GM18498 (cell line): ENCODE measurements at regions not wholly inside any gene's neighbourhood (a gene's known extent, or its start where the extent isn't known, plus 50 kb on each side); places are given as distances from the start of the nearest gene placed in this dataset.
"Not testable (repeated sequence)": the region's sequence is repeated elsewhere in the genome, so short reads cannot be mapped to it uniquely, and the experiment has no call there.

Experiments
- ATAC-seq: cut with Tn5 transposase; IDR thresholded peaks from one replicate; pipeline ENCODE4 v1.9.1; 2021; ENCODE audit warnings: mild to moderate bottlenecking, moderate library complexity; ENCODE audit not compliant: unreplicated experiment

DNA sequence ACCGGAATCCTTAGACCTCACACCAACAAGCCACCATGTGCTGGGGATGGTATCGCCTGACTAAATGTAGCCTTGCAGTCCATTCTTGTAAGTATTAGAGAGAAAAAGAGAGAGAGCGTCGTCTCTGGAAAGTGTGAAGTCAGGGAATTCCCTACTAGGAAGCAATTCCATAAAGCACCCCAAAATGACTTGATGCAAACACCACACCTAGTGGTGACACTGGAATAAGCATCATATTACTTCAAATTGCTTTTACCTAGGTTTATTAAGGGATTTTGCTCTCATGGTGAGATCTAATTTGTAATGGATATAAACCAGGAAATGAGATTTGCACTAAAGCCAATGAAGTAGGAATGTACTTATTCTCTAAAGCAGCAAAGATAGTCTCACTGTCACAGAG lies 111.4 kb upstream of the METTL9 start:
- ATAC-seq = not testable (repeated sequence)

DNA sequence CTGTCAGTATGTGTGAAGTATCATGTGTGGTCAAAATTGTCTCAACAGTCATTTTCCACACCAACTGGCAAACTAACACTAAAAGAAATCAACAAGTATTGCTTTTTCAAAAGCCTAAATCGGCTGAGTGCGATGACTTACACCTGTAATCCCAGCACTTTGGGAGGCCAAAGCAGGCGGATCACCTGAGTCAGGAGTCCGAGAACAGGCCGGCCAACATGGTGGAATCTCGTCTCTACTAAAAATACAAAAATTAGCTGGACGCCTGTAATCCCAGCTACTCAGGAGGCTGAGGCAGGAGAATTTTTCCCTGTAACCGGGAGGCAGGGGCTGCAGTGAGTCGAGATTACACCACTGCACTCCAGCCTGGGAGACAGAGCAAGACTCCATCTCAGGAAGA lies 100.3 kb upstream of the METTL9 start:
- ATAC-seq = not testable (repeated sequence)

DNA sequence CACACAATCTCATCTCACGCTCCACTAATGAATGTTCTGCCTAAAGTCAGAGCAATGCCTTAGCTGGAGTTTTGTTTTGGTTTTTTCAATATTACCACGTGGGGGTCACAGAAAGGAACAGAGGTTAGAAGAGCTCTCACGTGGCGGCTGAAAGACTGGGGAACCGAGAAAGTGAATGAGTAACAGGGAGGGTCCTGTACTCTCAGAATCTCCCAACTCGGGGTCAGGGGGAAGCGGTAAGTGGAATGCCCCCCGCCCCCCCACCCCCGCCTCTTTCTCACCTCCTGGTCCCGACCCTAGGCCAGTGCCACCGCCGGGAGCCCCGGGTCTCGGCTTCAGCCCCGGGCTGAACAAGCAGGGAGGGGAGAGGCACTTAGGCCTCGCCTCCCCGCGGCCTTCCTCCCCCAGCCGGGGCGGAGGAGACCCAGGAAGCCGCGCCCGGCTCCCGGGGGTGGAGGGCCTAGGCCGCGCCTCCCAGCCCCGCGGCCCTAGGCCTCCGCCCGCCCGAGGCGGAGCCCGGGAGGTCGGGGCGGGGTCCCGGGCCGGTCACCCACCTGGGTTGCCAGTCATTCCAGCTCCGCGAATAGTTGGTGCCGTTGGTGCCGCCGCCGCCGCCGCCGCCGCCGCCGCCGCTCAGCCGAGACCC lies 98.0 kb upstream of the METTL9 start:
- peak; percentile 57 for ATAC-seq

DNA sequence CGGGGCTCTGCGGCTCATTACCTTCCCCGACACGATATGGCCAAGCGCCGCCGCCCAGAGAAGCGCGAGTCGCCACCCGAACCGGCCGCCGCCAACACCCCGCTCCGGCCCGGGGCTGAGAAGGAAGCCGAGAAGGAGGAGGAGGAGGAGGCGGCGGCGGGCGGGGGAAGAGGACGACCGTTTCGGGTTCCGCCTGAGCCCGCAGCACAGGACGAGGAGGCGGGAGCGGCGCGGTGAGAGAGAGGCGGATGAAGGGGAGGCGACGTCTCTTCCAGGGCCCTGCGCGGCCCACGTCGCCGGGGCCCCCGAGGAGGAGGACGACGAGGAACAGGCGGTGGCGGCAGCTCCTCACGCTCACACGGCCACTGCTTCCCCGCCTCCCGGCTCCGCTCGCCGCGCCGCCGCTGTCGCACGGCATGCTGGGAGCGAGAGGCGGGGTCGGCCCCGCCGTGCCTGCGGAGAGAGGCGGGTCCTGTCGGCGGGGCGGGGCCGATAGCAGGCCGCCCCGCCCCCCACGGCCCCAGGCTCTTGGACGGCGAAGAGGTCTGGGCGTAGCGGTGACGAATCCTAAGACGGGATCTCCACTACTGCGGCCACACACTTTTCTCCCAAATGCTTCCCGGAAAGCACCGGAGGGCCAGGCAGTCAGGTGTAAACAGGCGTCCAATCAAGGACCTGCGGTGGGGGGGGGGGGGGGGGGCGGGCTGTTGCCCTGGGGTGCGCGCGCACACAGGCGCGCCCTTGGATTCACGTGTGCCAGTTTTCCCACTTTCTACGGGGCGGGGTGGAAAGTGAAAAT lies 97.3 kb upstream of the METTL9 start:
- ATAC-seq = peak; percentile 76

DNA sequence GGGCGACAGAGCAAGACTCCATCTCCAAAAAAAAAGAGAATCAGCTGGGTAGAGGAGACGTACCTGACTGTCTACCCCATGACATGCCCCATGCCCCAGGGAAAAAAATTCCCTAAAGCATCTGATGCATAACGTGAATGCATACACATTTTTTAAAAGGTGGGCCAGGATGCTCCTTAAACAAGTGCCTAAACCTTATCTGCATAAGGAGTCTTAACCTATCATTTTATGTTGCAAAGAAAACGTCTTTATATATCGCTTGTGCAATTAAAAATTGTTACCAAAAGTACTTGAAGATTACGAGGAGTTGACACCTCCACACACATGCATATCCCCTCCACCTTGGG lies 95.8 kb upstream of the METTL9 start:
- not testable (repeated sequence) for ATAC-seq

DNA sequence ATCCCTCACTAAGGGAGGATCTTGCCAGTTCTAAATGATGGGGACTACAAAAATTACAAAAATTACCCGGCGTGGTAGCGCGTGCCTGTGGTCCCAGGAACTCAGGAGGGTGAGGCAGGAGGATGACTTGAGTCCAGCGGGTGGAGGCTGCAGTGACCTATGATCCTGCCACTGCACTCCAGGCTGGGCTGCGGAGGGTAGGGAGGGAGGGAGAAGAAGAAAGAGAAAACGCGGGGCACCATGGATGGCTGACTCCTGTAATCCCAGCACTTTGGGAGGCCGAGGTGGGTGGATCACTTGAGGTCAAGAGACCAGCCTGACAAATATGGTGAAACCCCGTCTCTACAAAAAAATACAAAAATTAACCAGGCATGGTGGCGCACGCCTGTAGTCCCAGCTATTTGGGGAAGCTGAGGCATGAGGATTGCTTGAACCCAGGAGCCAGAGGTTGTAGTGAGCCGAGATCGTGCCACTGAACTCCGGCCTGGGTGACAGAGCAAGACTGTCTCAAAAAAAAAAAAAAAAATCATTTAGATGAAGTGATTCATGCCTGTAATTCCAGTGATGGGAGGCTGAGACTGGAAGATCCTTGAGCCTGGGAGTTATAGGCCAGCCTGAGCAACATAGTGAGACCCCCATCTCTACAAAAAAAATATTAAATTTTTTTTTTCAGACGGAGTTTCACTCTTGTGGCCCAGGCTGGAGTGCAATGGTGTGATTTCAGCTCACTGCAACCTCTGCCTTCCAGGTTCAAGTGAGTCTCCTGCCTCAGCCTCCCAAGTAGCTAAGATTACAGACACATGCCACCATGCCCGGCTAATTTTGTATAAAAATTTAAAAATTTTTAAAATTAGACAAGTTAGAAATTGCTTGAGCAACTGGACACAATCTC lies 95.2 kb upstream of the METTL9 start:
- not testable (repeated sequence) for ATAC-seq

DNA sequence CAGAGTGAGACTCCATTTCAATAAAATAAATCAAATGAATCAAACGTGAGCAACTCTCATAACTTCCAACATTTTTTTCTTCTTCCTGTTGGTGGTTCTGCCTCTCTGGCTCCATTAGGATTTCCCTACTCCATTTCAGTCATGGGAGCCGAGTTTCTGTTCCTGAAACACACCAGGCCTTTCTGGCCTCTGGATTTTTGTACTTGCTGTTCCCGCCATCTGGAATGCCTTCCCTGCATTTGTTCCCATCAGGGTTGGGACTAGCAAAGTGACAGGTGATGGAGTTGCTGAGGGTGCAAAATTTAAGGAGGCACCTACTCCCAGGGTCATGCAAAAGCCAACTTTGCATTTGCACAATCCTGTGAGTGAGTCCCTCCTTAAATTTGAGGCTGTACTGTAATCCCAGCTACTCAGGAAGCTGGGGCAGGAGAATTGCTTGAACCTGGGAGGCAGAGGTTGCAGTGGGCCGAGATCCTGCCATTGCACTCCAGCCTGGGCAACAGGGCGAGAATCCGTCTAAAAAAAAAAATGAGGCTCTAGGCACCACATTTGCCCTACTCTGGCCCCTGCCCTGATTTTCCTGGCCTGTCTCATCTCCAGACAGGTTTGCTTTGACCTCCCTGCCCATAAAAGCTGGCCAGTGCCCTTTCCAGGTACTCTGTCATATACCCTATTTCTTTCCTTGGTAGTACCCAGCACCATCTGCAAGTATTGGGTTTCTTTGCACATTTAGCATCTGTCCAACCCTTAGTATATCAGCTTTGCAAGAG lies 93.4 kb upstream of the METTL9 start:
- not testable (repeated sequence) for ATAC-seq

DNA sequence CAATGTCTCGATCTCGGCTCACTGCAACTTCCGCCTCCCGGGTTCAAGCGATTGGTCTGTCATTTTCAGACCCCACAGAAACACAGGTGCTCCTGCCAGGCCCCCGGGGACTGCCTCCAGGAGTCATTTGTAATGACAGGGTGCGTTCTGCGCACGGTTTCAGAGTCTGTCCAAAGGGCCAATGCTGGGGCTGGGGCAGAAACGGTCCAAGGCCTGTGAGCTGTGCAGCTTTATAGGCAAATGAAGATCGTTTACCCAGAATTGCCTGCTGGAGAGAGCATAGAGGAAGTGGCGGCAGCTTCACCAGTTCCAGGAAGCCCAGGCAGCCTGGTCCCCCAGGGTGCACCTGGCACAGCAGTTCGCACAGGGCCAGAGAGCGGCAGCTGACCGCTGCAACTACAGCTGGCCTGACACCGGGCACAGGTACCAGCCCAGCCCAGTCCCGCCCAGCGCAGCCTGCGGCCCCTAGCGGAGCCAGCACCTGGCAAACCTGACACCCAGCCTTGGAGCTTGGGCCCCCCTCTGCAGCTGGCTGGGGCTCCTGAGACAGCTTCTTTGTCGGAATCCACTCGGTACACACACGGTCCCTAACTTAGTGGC lies 92.4 kb upstream of the METTL9 start:
- ATAC-seq = peak; percentile 54

DNA sequence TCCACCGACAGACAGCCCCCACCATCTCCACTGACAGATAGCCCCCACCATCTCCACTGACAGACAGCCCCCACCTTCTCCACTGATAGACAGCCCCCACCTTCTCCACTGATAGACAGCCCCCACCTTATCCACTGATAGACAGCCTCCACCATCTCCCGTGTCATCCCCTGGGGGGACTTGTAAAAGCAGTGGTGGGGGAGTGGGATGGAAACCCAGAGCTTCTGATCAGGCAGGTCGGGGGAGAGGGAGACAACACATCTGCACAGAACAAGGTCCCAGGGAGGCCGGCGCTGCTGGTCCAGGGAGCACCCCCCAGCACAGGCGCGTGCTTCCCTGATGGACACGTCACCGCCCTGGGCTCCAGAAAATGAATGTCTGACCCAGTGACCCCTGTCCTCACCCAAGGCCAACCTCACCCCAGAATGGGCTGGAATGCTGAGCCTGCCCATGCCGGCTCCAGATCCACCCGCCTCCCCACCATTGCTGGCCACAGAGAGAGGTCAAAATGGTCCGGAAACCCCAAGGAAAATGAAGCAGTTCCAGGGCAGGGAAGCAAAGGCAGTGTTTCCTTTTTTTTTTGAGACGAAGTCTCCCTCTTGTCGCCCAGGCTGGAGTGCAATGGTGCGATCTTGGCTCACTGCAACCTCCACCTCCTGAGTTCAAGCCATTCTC lies 91.6 kb upstream of the METTL9 start:
- not testable (repeated sequence) for ATAC-seq

DNA sequence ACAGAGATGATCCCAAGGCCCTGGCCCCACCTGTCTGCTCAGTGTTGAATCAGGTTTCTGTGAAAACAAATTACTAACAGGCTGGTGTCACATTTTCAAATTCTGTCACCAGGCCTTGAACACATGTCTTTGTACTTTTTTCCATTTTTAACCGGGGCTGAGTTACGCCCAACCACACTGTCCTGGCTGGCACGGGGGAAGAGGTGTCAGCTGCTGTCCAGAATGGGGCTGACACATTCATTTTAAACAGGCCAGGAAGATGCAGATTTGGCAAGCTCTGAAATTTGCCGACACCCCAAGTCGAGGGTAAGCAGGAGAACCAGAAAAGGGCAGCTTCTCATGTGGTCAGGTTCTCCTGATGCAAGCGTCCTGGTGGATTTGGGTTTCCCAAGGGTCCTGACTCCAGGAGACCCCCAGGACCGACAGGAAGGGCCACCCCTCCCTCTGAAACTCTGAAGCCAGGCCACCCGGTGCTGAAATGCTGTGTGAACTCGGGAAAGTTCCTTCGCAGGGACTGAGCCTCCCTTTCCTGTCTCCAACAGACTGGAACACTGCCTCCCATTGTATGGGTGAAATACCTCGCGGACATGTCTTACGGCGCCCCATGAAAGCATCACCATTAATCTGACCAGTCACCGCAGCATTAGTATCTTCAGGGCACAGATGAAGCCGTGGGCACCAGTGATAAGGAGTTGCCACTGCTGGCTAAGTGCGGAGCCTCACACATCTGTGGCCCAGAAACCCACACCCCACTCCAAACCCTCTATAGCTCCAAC lies 90.5 kb upstream of the METTL9 start:
- not testable (repeated sequence) for ATAC-seq

DNA sequence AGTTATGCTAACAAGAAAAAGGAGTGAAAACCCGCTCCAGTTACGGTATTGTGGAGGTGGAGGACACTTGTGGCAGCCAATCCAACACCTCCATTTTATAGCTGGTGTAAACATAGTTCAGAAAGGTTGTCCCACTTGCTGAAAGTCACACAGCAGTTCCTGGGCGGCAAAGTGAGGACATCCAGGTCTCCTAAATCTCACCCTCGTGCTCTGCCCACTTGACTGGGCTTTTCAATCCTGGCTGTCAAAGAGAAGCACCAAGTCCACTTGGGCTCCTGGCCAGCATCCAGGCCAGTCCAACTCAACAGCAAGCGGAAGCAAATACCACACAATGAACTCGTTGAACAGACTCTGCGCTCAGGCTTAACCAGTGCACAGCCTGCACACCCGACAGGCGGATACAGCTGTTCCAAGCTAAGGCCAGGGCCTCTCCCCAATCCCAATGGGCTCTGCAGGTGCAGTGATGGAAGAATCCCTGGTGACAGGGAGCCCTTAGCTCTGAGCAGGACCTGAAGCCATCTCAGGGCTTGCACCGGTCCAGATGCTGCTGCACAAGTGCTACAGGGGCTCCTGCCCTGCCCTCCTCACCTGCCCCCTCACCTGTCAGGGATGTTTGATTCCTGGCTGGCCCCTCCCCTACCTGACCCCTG lies 89.8 kb upstream of the METTL9 start:
- ATAC-seq = not testable (repeated sequence)

DNA sequence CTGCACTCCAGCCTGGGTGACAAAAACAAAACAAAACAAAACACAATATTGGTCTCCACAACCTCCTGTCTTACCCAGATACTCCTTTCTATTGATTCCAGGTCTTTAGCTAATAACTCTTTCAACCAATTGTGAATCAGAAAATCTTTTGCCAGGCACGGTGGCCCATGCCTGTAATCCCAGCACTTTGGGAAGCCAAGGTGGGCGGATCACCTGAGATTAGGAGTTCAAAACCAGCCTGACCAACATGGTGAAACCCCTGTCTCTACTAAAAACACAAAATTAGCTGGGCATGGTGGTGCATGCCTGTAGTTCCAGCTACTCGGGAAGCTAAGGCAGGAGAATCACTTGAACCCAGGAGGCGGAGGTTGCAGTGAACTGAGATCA lies 88.5 kb upstream of the METTL9 start:
- not testable (repeated sequence) for ATAC-seq

DNA sequence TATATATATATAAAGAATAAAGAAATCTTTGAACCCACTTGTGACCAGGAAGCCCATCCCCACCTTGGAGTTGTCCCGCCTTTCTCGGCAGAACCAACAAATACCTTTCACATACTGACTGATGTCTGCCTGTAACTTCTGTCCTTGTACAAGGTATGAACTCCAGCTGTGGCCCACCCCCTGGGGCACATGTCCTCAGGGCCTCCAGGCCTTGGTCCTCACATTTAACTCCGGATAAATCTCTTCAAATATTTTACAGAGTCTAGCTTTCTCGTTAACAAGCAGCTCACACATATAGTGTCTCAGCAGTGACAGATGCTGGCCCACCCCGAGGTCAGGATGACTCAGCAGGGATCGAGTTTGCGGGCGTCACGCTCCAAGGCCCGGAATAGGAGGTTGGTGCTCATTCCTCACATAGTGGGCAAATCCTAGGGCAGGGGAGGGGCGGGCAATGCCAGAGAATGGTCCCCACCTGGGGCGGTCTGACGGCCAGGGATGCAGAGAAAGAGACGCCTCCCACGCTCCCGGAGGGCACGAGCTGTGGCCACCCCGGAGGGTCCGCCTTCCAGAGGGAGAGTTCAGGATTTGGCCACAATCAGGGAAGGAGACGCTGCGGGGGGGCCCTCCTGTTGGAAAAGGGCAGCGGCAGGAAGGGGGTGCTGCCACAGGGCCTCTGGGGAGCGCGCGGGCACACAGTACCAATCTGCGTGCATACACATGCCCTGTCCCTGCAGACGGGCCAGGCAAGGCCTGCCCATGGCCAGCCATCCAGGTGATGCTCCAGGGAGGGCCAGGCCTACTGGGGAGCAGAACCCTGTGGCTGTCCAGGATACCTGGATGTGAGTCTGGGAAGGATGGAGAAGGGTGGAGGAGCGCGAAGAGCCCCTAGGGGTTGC lies 87.8 kb upstream of the METTL9 start:
- ATAC-seq = not testable (repeated sequence)

DNA sequence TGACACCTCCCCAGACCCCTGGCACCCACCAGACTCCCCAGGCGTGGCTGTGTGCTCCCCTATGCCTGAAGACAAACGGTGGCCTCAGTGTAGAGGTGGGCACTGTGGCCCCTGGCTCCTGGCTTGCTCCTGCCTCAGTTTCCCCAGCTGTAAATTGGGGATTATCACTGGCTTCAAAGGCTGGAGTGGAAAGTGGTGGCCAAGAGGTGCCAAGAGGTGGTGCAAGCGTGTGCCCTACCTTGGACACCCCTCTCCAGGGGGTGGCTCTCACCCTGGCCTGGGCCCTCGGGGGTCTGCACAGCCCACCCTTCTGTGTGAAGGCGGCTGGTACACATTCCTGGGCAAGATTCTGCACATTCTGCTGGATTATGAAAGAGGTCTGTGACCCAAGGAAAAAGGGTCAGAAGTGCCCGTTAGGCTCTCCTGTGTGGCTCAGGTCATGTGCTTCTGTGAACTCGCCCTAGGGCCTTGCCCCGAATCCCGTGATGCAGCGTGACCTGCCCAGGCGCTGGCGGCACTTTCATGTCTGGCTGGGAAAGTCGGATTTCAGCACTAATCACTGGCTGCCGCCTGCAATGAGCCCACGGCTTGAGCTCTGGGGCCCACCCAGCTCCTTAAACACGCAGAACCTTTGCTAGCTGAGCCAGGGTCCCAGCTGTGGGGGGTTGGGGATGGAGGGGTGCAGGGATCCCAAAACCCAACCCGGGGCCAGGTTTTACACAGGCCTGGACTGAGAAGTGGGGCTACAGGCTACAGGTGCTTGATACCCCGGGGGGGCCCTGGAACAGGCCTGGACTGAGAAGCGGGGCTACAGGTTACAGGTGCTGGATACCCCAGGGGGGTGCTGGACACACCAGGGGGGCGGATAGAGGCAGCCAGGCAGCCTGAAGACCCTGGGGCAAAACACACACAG lies 86.8 kb upstream of the METTL9 start:
- ATAC-seq = not testable (repeated sequence)

DNA sequence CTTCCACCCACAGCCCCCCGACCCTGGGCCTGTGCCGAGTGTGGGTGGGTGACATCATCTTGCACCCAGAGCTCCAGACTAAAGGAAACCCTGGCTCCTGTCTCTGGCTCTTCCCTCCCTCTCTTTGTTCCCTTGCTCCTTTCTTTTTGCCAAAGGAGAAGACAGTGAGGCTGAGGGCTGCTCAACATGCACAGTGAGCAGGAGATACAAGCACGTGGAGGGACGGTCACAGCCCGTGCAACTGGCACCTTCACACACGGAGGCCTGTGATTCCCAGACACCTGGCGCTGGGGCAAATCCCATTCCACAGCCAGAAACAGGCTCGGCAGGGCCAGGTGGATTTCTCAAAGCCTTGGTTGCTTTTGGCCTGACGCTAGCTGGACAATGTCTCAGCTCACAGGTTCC lies 86.0 kb upstream of the METTL9 start:
- not testable (repeated sequence) for ATAC-seq

DNA sequence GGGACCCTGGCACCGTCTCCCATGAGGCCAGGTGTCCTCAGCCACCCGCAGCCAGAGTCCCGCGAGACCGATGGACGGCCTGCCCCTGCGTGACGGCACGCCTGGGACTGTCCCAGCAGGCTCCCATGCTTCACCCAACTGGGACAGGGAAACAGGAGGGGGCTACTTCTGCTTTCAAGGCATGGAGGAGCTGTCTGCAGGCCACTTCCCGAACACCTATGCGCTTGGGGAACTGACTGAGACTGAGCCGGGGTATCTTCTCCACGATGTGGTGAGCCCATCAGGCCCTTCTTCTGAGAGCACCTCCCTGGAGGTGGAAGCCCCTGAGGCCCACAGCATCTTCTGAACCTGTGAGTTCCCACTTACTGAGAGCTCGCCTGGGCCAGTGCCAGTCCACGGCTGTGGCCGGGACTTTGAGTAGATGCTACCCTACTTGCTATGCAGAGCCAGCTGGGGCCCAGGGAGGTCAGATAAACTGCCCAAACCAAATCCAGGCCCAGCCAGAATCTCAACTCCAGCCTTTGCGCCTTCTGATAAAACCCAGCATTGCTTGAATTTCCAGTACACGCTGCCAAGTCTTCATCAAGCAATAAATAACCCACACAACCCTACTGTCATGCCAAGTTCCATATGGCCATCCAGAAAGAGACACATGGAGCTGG lies 85.4 kb upstream of the METTL9 start:
- not testable (repeated sequence) for ATAC-seq
